Activated CD4-positive, alpha-beta T cell treated with anti-CD3 and anti-CD28 coated beads for 36 hours (primary cell): ENCODE measurements at regions not wholly inside any gene's neighbourhood (a gene's known extent, or its start where the extent isn't known, plus 50 kb on each side); places are given as distances from the start of the nearest gene placed in this dataset.
"Not testable (repeated sequence)": the region's sequence is repeated elsewhere in the genome, so short reads cannot be mapped to it uniquely, and the experiment has no call there.

ENCODE experiments used
- ATAC-seq: fragments of 200-7000 bp; cut with Tn5 transposase; one replicate; pipeline ENCODE4 v1.10.0; 2021; ENCODE audit warnings: mild to moderate bottlenecking, moderate library complexity
- CTCF ChIA-PET: fragments of 350-600 bp; sonication (Branson Sonifier 250); formaldehyde crosslinking; loops from one replicate; lab custom pipeline; 2021; ENCODE audit warnings: antibody characterized with exemption; lab: Charles Lee
- POLR2A ChIA-PET: fragments of 350-600 bp; sonication (Branson Sonifier 250); formaldehyde crosslinking; loops from one replicate; lab custom pipeline; 2021; ENCODE audit warnings: antibody characterized with exemption, inconsistent platforms; lab: Charles Lee
- DNase-seq: peaks from one replicate; pipeline ENCODE4 v3.0.0-alpha.2; 2020
- H3K27ac Mint-ChIP-seq: one replicate; pipeline ENCODE4 v1.8.0; 2021; ENCODE audit warnings: mixed read lengths
- H3K27me3 Mint-ChIP-seq: one replicate; pipeline ENCODE4 v1.8.0; 2021; ENCODE audit warnings: mixed read lengths
- H3K36me3 Mint-ChIP-seq: one replicate; pipeline ENCODE4 v1.8.0; 2021; ENCODE audit warnings: low read depth, mixed read lengths
- H3K4me1 Mint-ChIP-seq: one replicate; pipeline ENCODE4 v1.8.0; 2021; ENCODE audit warnings: mixed read lengths
- H3K4me3 Mint-ChIP-seq: one replicate; pipeline ENCODE4 v1.8.0; 2021; ENCODE audit warnings: mild to moderate bottlenecking, moderate library complexity, mixed read lengths
- H3K9me3 Mint-ChIP-seq: one replicate; pipeline ENCODE4 v1.8.0; 2021; ENCODE audit warnings: low read depth, mixed read lengths
- intact Hi-C, 2 experiments: fragments of 100-400 bp; cut with DNase I in 1 of 2; cut with micrococcal nuclease in 1 of 2; formaldehyde crosslinking; loops; one replicate each; pipeline versions ENCODE4 v1.14.2 to v1.15.1; 2022 to 2024; cut with DNase I, micrococcal nuclease

DNA sequence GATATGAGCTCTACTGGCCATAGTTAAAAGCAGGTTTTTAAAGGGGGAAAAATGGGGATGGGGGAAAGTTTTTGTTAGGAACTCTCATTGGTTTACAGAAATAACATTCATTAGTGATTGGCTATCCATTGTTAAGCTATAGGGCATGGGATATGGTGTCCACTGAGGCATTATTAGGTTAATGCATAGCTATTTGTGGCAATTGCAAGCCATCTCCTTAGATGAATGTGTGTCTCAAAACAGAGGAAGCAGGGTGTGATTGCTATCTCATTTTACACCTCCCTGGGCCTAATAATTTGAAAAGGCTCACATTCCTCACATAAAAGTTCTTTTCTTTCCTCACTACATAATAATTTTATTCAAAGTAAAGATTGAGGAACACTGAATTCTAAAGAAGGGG is 396.6 kb downstream of the TAFA4 start:
- ChIA-PET CTCF (interaction anchor here (0.6 kb wide), 1 partner anchor 17 kb away, joined by 3 read pairs; no protein-coding TSS in a partner anchor), POLR2A (no interaction called here)
- Mint-ChIP-seq H3K27ac (no peak overlapping the region), H3K4me1 (no peaks in the 10 kb centered on the region), H3K4me3 (no peak overlapping the region), H3K9me3 (peaks cover 2% of the 10 kb centered on the region), H3K36me3 (no peaks in the 10 kb centered on the region), H3K27me3 (no peaks in the 10 kb centered on the region)
- ATAC-seq = no peak
- intact Hi-C loops = no loop called here
- DNase-seq = no peak

DNA sequence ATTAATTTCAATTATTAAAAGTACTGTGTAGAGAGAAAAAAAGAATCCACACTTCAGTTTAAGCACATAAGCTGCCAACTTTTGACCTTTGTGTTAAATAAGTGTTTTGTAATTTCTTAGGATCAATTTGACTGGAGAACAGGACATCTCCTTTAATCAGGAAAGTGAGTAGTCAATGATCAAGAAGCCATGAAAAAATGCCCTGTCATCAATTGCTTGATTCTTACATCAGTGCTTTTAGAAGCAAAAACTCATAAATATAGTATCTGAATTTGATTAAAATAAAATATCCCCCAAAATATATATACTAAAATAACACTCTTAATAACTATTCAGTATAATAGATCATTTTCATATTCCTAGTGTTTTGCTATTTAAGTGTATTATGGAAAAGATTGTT is 409.0 kb downstream of the TAFA4 start:
- no peak overlapping the region for H3K27ac Mint-ChIP-seq
- intact Hi-C loops = no loop called here
- ATAC-seq = no peak
- H3K27me3 Mint-ChIP-seq = peaks cover 2% of the 10 kb centered on the region
- ChIA-PET CTCF (no interaction called here), POLR2A (no interaction called here)
- no peaks in the 10 kb centered on the region for H3K36me3 Mint-ChIP-seq
- H3K9me3 Mint-ChIP-seq = no peaks in the 10 kb centered on the region
- no peaks in the 10 kb centered on the region for H3K4me1 Mint-ChIP-seq
- no peak overlapping the region for H3K4me3 Mint-ChIP-seq
- no peak for DNase-seq

DNA sequence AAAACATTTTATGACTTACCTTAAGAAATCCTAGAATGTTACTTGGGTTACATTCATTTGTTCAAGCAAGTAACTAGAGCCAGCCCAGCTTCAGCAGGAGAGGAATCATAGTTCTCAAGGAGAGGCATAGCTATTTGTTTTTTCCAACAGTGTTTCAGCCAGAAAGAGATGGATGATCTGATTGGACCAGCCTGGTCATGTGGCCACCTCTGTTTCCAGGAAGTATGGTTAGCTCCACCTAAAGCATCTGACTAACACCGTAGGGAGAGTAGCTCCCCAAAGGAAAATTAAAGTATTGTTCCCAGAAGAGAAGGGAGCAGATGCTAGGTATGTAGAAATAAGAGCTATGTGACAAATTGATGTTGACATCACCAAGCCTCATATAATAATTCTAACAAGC is 417.1 kb downstream of the TAFA4 start:
- Mint-ChIP-seq H3K4me3 (no peak overlapping the region), H3K27me3 (no peaks in the 10 kb centered on the region), H3K9me3 (no peaks in the 10 kb centered on the region), H3K27ac (no peak overlapping the region), H3K4me1 (no peaks in the 10 kb centered on the region), H3K36me3 (no peaks in the 10 kb centered on the region)
- POLR2A ChIA-PET = no interaction called here
- no peak for DNase-seq
- CTCF ChIA-PET = no interaction called here
- intact Hi-C loops = no loop called here
- ATAC-seq = no peak

DNA sequence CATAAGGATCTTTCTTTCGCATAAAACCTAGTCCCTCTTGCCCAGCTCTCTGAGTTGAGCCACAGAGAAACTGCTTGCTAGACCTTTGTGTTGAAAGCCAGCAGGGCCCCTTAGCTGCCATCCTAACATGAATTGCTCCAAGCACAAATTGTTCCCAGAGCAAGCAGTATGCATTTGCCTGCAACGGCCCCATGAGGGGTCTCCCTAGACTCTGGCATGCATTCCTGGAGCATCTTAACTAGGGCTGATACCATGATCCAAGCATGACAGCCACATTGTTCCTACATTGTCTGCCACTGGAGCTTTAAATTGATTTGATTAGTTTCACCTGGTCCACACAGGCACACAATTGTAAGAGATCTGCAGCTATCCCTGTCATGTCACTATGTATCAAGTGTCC is 428.1 kb downstream of the TAFA4 start:
- ChIA-PET POLR2A (no interaction called here), CTCF (no interaction called here)

DNA sequence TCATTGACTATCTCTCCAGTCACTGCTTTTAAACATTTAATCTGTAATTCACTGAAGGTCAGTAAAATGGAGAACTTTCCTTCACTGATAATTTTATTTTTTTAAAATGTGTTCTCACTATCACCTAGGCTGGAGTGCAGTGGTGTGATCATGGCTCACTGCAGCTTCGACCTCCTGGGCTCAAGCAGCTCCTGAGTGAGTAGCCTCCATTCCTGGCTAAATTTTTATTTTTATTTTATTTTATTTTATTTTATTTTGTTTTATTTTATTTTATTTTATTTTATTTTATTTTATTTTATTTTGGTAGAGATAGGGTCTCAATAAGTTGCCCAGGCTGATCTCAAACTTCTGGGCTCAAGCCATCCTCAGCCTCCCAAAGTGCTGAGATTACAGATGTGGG is 446.5 kb downstream of the TAFA4 start:
- intact Hi-C loops, ATAC-seq, H3K27me3 Mint-ChIP-seq, DNase-seq, POLR2A ChIA-PET, CTCF ChIA-PET, H3K27ac Mint-ChIP-seq, H3K4me3 Mint-ChIP-seq, H3K9me3 Mint-ChIP-seq, H3K36me3 Mint-ChIP-seq, H3K4me1 Mint-ChIP-seq: not testable (repeated sequence)

More for the DNA sequence above, 428.1 kb downstream of the TAFA4 start:
- Mint-ChIP-seq H3K9me3 (no peaks in the 10 kb centered on the region), H3K4me3 (no peak overlapping the region), H3K4me1 (no peaks in the 10 kb centered on the region), H3K27me3 (no peaks in the 10 kb centered on the region), H3K27ac (no peak overlapping the region), H3K36me3 (no peaks in the 10 kb centered on the region)
- intact Hi-C loops = no loop called here
- ATAC-seq (no peak), DNase-seq (no peak)

DNA sequence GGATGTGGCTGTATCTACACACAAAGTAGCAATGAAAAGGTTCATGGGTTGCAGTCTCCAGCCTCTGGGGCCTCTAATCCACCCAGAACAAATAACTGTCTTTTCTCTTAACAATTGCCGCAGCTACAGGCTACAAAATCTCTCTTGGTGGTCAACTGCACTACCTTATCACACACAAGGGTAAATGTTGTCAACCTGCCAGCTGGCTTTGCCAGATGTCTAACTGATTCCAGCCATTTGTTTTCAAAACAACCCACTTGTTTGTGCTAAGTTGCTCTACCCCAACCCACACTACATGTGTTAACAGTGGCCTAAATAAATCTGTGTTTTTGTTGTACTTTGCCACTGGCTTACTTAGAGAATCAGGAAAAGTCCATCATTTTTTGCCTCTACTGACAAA is 447.3 kb downstream of the TAFA4 start:
- DNase-seq (no peak), ATAC-seq (no peak)
- Mint-ChIP-seq H3K27me3 (no peaks in the 10 kb centered on the region), H3K9me3 (no peaks in the 10 kb centered on the region), H3K36me3 (no peaks in the 10 kb centered on the region), H3K4me1 (no peaks in the 10 kb centered on the region), H3K27ac (no peak overlapping the region), H3K4me3 (no peak overlapping the region)
- intact Hi-C loops = no loop called here
- POLR2A ChIA-PET = no interaction called here
- CTCF ChIA-PET = no interaction called here

DNA sequence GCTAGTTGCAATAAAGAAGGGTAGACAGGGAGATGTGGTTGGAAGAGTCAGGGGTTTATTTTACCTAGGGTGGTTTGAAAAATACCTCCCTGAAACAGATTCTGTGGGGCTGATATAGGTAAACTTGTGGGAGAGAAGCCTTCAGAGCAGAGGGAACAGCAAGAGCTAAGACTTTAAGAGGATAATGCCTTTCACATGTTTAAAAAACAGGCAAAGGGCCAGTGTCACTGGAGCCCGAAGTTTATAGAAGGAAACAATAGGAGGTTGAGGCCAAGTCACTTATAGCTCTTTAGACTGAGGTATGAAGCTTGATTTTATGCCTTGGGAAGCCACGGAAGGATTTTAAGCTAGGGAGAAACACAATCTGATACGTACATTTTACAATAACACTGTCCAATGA is 448.7 kb downstream of the TAFA4 start:
- ChIA-PET POLR2A (no interaction called here), CTCF (no interaction called here)
- Mint-ChIP-seq H3K36me3 (no peaks in the 10 kb centered on the region), H3K27me3 (no peaks in the 10 kb centered on the region), H3K27ac (no peak overlapping the region), H3K9me3 (no peaks in the 10 kb centered on the region), H3K4me1 (no peaks in the 10 kb centered on the region), H3K4me3 (no peak overlapping the region)
- intact Hi-C loops = no loop called here
- ATAC-seq = no peak
- DNase-seq = no peak

DNA sequence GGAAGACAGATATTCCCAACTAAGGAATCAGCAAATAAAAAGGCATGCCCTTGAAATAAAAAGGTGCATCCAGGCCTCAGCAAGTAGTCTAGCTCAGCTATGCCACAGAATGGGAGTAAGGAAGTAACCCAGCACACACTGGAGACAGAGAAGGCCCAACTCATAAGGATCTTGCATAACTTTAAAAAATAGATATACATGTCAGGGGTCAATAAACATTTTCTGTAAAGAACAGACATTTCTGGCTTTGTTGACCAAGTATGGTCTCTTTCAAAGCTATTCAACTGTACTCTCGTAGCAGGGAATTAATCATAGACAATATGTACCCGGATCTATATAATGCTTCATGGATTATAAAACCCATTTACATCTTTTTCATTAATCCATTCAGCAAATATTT is 449.3 kb downstream of the TAFA4 start:
- intact Hi-C loops = no loop called here
- CTCF ChIA-PET = no interaction called here
- no peak overlapping the region for H3K27ac Mint-ChIP-seq

DNA sequence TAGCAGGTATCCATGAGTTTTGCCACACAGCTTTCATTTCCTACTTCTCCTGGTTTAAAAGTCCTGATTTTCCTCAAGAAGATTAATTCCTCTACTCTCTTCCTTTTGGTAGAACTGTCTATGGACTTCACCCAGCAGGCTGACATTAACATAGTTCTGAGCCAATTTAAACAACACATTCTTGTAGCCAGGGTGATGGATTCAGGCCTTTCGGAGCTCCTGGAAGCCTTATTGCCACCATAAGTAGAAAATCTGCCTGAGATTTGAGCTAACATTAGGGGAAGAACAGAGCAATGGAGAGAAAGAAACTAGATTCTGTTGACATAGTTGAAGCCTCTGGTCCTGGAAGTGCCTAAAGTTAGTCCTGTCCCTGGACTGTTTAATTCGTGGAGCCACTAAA is 449.8 kb downstream of the TAFA4 start:
- Mint-ChIP-seq H3K4me3 (no peak overlapping the region), H3K27me3 (no peaks in the 10 kb centered on the region), H3K4me1 (no peaks in the 10 kb centered on the region), H3K9me3 (no peaks in the 10 kb centered on the region), H3K27ac (no peak overlapping the region), H3K36me3 (no peaks in the 10 kb centered on the region)
- ChIA-PET CTCF (no interaction called here), POLR2A (no interaction called here)
- ATAC-seq (no peak), DNase-seq (no peak)
- intact Hi-C loops = no loop called here

More for the DNA sequence above, 449.3 kb downstream of the TAFA4 start:
- H3K36me3 Mint-ChIP-seq = no peaks in the 10 kb centered on the region
- POLR2A ChIA-PET = no interaction called here
- no peaks in the 10 kb centered on the region for H3K4me1 Mint-ChIP-seq
- no peaks in the 10 kb centered on the region for H3K27me3 Mint-ChIP-seq
- no peak for DNase-seq
- no peaks in the 10 kb centered on the region for H3K9me3 Mint-ChIP-seq
- H3K4me3 Mint-ChIP-seq = no peak overlapping the region
- no peak for ATAC-seq

DNA sequence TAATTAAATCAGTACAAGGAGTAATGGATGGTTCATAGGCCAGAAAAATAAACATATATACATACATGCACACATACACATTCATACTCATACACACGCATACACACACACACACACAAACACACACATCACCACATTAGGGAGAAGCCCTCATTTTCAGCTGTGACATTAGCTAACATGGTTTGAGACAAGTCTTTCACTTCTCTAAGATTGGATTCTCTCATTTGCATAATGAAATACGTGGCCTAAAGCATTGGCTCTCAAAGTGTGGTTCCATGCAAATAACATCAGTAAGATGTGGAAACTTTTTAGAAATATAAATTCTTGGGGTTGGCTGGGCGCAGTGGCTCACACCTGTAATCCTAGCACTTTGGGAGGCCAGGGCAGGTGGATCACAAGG is 452.6 kb downstream of the TAFA4 start:
- Mint-ChIP-seq H3K36me3 (no peaks in the 10 kb centered on the region), H3K9me3 (no peaks in the 10 kb centered on the region), H3K27ac (no peak overlapping the region), H3K27me3 (no peaks in the 10 kb centered on the region), H3K4me1 (no peaks in the 10 kb centered on the region), H3K4me3 (no peak overlapping the region)
- intact Hi-C loops = no loop called here
- DNase-seq (no peak), ATAC-seq (no peak)
- ChIA-PET CTCF (no interaction called here), POLR2A (no interaction called here)

DNA sequence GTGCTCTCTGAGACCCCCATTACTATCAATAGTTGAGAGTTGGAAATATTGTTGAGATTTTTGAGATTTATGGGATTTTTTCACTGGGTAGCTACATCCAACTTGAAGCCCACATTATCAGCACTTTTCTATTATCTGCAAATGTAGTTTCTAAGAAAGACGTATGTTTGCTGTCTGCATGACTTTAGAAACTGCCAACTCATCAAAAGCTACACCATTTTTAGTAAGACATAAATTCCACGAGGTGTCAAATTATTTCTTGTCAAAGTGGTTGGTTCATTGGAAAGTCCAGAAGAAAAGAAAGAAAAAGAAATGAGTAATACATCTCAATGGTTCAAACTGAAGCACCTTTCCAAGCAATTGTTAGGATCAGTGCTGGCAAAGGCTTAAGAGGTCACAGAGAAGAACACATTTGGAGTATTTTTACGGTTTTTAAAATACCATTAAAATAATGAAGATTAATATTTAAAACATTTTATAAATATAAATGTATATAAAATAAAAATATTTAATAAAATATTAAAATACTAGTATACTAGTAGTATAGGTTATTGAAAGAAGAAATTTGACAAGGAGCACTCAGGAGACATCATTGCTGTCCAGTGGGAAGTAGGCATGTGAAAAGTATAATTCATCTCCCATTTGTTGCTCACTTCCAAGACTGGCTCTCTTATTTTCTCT is 463.5 kb downstream of the TAFA4 start:
- no peak overlapping the region for H3K27ac Mint-ChIP-seq
- no peak overlapping the region for H3K4me3 Mint-ChIP-seq
- no peaks in the 10 kb centered on the region for H3K36me3 Mint-ChIP-seq
- peaks cover 5% of the 10 kb centered on the region for H3K9me3 Mint-ChIP-seq
- no peak for DNase-seq
- H3K4me1 Mint-ChIP-seq = no peaks in the 10 kb centered on the region
- H3K27me3 Mint-ChIP-seq = no peaks in the 10 kb centered on the region
- POLR2A ChIA-PET = no interaction called here
- no peak for ATAC-seq
- CTCF ChIA-PET = no interaction called here
- intact Hi-C loops = no loop called here

DNA sequence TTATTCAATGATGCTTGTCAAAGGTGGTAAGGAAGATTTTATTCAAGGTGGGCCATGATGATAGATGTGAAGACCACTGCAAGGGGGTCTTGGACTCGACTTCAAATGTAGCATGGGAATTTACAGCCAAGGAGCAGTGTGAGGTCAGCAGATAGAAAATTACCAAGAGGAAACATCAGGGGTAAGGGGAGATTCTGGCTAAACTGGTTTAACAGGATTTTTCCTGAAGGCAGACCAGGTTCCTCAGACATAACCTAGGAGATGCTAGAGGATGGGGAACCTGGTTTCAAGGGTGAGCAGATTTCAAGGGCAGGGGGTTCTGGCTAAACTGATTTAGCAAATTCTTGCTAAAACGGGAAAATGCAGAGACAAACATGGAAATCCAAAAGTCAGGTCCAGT is 464.9 kb downstream of the TAFA4 start:
- intact Hi-C loops = no loop called here
- Mint-ChIP-seq H3K9me3 (peaks cover 5% of the 10 kb centered on the region), H3K27me3 (no peaks in the 10 kb centered on the region), H3K4me3 (no peak overlapping the region), H3K36me3 (no peaks in the 10 kb centered on the region), H3K4me1 (no peaks in the 10 kb centered on the region), H3K27ac (no peak overlapping the region)
- DNase-seq (no peak), ATAC-seq (no peak)
- ChIA-PET CTCF (no interaction called here), POLR2A (no interaction called here)

DNA sequence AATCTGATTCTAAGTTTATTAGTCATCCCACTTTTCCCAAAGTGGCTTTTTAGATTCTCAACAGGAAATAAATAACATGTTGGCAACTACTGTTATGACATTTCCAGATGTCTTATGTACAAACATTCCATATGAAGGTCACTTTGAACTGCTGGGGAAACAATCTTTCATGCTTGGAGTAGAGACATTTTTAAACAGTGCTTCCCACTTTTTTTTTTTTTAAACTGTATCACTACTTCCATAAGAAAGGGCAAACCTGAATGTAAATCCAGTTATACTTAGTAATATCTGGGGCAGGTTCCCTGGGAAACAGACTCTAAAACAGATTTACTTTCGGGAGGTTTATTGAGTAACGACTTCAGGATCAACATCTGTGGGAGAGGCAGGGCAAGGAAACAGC is 473.8 kb downstream of the TAFA4 start:
- Mint-ChIP-seq H3K4me3 (no peak overlapping the region), H3K27me3 (no peaks in the 10 kb centered on the region), H3K9me3 (peaks cover 8% of the 10 kb centered on the region), H3K27ac (no peak overlapping the region), H3K4me1 (no peaks in the 10 kb centered on the region), H3K36me3 (no peaks in the 10 kb centered on the region)
- ChIA-PET POLR2A (no interaction called here), CTCF (no interaction called here)
- no peak for ATAC-seq
- intact Hi-C loops = no loop called here
- no peak for DNase-seq
